ENCODE measurements at regions not wholly inside any gene's neighbourhood (a gene's known extent, or its start where the extent isn't known, plus 50 kb on each side); places are given as distances from the start of the nearest gene placed in this dataset.

GRCh38 chr4:138085736-138086305 lies 156.3 kb downstream of the SLC7A11 start:
- DNase-seq (ENCODE audit: low spot score) = no peak

- DNase-seq (ENCODE audit: low spot score) = no peak
Measured at GRCh38 chr4:138078751-138079520, 163.2 kb downstream of the SLC7A11 start.

GRCh38 chr4:138078253-138078652 lies 163.9 kb downstream of the SLC7A11 start:
- DNase-seq (ENCODE audit: low spot score) = no peak

- DNase-seq (ENCODE audit: low spot score) = no peak
Measured at GRCh38 chr4:138076561-138076960, 165.6 kb downstream of the SLC7A11 start.

GRCh38 chr4:138070816-138071215 lies 171.3 kb downstream of the SLC7A11 start:
- no peak for DNase-seq (ENCODE audit: low spot score)

- no peak for DNase-seq (ENCODE audit: low spot score)
Measured at GRCh38 chr4:138063581-138063980, 178.6 kb downstream of the SLC7A11 start.

GRCh38 chr4:138062929-138063328 lies 179.2 kb downstream of the SLC7A11 start:
- DNase-seq (ENCODE audit: low spot score) = no peak

GRCh38 chr4:138056541-138056940 lies 185.6 kb downstream of the SLC7A11 start:
- DNase-seq (ENCODE audit: low spot score) = no peak

- DNase-seq (ENCODE audit: low spot score) = no peak
Measured at GRCh38 chr4:138055890-138056289, 186.3 kb downstream of the SLC7A11 start.

- DNase-seq (ENCODE audit: low spot score) = no peak
Measured at GRCh38 chr4:138053641-138054301, 188.4 kb downstream of the SLC7A11 start.

- no peak for DNase-seq (ENCODE audit: low spot score)
Measured at GRCh38 chr4:138052806-138053632, 189.1 kb downstream of the SLC7A11 start.

- DNase-seq (ENCODE audit: low spot score) = no peak
Measured at GRCh38 chr4:138051157-138051556, 191.0 kb downstream of the SLC7A11 start.

- DNase-seq (ENCODE audit: low spot score) = no peak
Measured at GRCh38 chr4:138050601-138051000, 191.5 kb downstream of the SLC7A11 start.

- no peak for DNase-seq (ENCODE audit: low spot score)
Measured at GRCh38 chr4:138049355-138049754, 192.8 kb downstream of the SLC7A11 start.

GRCh38 chr4:138047290-138047689 lies 194.9 kb downstream of the SLC7A11 start:
- no peak for DNase-seq (ENCODE audit: low spot score)

- DNase-seq (ENCODE audit: low spot score) = no peak
Measured at GRCh38 chr4:138045036-138045435, 197.1 kb downstream of the SLC7A11 start.

- no peak for DNase-seq (ENCODE audit: low spot score)
Measured at GRCh38 chr4:138039010-138039409, 203.1 kb downstream of the SLC7A11 start.

- no peak for DNase-seq (ENCODE audit: low spot score)
Measured at GRCh38 chr4:138037696-138038095, 204.5 kb downstream of the SLC7A11 start.

GRCh38 chr4:138035781-138036258 lies 206.3 kb downstream of the SLC7A11 start:
- DNase-seq (ENCODE audit: low spot score) = no peak

GRCh38 chr4:138034871-138035270 lies 207.3 kb downstream of the SLC7A11 start:
- no peak for DNase-seq (ENCODE audit: low spot score)

- DNase-seq (ENCODE audit: low spot score) = no peak
Measured at GRCh38 chr4:138032222-138032621, 209.9 kb downstream of the SLC7A11 start.

GRCh38 chr4:138030375-138030774 lies 211.8 kb downstream of the SLC7A11 start:
- no peak for DNase-seq (ENCODE audit: low spot score)

Measured in ureter (tissue), 1 donor.